IMR-90 (cell line): ENCODE measurements at regions not wholly inside any gene's neighbourhood (a gene's known extent, or its start where the extent isn't known, plus 50 kb on each side); places are given as distances from the start of the nearest gene placed in this dataset.

Source experiments
- BHLHE40 ChIP-seq: fragments of 150-350 bp; IDR thresholded peaks from 2 replicates; pipeline ENCODE4 v1.6.1; 2016; ENCODE audit warnings: mild to moderate bottlenecking, low read depth, low read length
- CEBPB ChIP-seq: IDR thresholded peaks from 2 replicates; pipeline ENCODE4 v1.6.1; 2012; ENCODE audit warnings: low read depth, low read length, improper control_type of control experiment
- CHD1 ChIP-seq: IDR thresholded peaks from 2 replicates; pipeline ENCODE4 v1.6.1; 2012; ENCODE audit warnings: low read depth, low read length, improper control_type of control experiment
- MAFK ChIP-seq: IDR thresholded peaks from 2 replicates; pipeline ENCODE4 v1.6.1; 2012; ENCODE audit warnings: low read depth, low read length, improper control_type of control experiment
- POLR2A ChIP-seq: IDR thresholded peaks from 2 replicates; pipeline ENCODE4 v1.6.1; 2012; ENCODE audit warnings: mild to moderate bottlenecking, low read depth, low read length
- RAD21 ChIP-seq: IDR thresholded peaks from 2 replicates; pipeline ENCODE4 v1.6.1; 2012; ENCODE audit warnings: low read length, improper control_type of control experiment
- RCOR1 ChIP-seq: IDR thresholded peaks from 2 replicates; pipeline ENCODE4 v1.6.1; 2012; ENCODE audit warnings: mild to moderate bottlenecking, low read length, improper control_type of control experiment; ENCODE audit not compliant: insufficient replicate concordance
- RFX5 ChIP-seq: IDR thresholded peaks from 2 replicates; pipeline ENCODE4 v1.8.0; 2012; ENCODE audit warnings: low read depth, mild to moderate bottlenecking, low read length, moderate library complexity
- TF ChIP-seq, protein P1 (sequence below): conservative IDR thresholded peaks from 2 replicates; pipeline ENCODE4 v1.5.1; 2012; ENCODE audit warnings: mild to moderate bottlenecking, low read depth, low read length, improper control_type of control experiment

DNA sequence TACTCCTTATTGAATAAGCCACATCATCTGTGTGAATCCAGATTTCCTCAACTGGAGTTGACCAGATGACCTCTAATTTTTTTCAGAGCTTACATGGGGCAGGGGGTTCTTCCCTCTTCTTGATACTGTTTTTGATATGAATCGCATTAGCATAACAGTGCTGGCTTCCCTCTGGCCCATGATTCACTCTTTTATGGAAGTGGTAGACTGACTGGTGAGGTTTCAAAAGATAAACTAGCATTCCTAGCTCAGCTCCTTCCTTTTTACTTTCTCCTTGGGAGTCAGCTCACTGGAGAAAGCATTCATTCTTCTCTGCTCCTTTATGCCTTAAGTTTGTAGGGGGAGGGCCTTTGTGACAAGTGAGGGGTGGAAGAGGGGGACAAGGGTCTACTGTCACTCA, 161.0 kb upstream of the FGF13 start:
- TF ChIP-seq, protein P1, sequence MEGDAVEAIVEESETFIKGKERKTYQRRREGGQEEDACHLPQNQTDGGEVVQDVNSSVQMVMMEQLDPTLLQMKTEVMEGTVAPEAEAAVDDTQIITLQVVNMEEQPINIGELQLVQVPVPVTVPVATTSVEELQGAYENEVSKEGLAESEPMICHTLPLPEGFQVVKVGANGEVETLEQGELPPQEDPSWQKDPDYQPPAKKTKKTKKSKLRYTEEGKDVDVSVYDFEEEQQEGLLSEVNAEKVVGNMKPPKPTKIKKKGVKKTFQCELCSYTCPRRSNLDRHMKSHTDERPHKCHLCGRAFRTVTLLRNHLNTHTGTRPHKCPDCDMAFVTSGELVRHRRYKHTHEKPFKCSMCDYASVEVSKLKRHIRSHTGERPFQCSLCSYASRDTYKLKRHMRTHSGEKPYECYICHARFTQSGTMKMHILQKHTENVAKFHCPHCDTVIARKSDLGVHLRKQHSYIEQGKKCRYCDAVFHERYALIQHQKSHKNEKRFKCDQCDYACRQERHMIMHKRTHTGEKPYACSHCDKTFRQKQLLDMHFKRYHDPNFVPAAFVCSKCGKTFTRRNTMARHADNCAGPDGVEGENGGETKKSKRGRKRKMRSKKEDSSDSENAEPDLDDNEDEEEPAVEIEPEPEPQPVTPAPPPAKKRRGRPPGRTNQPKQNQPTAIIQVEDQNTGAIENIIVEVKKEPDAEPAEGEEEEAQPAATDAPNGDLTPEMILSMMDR, result no peak
- TF ChIP-seq CEBPB, result no peak
- TF ChIP-seq MAFK, result no peak
- no peak for TF ChIP-seq RFX5
- no peak for TF ChIP-seq CHD1
- TF ChIP-seq RAD21, result no peak
- no peak for TF ChIP-seq POLR2A
- TF ChIP-seq RCOR1, result no peak
- no peak for TF ChIP-seq BHLHE40
